Ureter (tissue), 1 donor: ENCODE measurements at regions not wholly inside any gene's neighbourhood (a gene's known extent, or its start where the extent isn't known, plus 50 kb on each side); places are given as distances from the start of the nearest gene placed in this dataset.

Source experiments
- DNase-seq: peaks from one replicate; pipeline ENCODE4 v3.0.0-alpha.2; 2020; ENCODE audit warnings: low spot score
- donor health status: DM: yes; HTN: yes; CAD: no.

DNA sequence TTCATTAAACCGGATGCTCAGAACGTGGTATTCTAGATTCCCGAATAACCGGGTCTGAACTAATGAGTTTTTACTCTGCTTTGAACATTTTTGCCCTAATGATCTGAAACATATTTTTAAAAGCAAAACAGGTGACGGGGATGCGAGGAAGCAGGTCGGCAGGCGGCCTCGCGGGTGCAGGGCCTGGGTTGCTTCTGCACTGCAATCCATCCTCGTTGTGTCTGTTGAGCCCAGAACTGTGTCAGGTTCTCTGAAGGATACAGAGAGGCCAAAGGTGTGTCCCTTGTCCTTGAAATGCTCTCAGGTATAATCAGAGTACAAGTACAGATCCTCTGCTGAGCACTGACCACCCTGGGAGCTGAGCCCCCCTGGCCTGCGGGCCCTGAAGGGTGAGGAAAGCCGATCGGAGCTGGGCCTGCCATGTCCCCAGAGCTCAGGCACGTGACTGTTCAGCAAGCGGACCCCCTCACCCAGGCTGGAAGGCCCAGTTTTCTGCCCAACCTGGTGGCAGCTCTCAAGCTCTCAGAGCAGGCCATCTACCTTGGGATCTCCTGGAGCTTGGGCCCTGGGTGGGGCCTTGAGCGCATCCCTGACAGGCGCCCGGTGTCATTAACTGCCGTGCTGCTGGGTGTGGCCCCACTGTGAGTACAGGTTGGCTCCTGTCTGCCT, 151.8 kb downstream of the OLFM1 start:
- DNase-seq: no peak

DNA sequence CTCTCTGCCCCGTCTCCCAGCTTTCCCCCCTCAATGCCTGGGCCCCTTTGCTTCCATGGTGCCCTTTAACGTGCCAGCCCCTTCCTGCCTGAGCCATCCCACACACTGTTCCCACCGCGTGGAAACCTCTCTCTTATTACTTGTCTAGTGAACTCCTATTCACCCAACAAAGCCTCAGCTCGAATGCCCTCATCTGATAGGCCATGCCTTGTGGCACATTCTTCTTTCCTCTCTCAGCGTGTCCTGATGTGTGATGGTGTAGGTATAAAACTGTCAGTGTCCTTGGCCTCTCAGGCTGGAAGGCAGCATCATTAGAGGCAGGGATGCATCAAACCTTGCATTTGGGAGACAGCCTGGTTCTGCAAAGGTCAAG, 152.3 kb downstream of the OLFM1 start:
- no peak for DNase-seq

DNA sequence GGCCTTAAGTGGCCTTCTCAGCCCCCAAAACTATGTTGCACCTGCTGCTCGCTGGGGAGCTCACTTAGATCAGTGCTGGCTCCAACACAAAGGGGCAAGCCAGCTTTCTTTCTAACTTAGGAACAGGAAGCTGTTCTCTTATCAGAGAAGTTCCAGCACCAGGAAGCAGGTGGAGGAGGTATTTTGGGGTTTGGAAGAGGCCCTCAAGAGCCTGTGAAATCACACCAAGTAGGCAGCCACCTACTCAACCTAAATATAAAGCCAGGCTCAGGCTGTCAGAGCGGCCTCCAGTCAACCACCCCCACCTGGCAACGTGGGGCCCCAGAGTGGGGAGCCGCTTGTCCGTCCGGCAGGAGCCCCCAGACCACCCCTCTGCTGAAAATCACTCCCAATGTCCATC, 152.8 kb downstream of the OLFM1 start:
- no peak for DNase-seq

DNA sequence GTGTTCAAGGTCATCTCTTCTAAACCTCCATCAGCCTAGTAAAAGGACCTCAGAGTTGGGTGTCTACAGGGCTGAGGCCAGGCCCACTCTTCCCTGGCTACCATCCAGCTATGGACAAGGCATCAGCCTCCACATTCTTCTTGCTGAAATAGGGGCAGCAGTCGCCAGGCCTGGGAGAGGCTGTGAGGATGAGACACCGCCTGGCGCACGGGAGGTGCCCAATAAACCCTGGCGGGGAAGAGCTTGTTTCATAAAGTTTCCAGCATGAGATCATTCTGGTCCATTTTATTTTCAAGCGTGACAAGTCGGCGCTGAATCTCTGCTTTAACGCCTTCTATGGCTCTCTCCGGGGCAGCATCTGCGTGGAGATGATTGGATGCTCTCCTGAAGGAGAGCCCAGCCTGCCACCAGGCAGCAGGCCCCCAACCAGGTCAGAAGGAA, 153.4 kb downstream of the OLFM1 start:
- no peak for DNase-seq

DNA sequence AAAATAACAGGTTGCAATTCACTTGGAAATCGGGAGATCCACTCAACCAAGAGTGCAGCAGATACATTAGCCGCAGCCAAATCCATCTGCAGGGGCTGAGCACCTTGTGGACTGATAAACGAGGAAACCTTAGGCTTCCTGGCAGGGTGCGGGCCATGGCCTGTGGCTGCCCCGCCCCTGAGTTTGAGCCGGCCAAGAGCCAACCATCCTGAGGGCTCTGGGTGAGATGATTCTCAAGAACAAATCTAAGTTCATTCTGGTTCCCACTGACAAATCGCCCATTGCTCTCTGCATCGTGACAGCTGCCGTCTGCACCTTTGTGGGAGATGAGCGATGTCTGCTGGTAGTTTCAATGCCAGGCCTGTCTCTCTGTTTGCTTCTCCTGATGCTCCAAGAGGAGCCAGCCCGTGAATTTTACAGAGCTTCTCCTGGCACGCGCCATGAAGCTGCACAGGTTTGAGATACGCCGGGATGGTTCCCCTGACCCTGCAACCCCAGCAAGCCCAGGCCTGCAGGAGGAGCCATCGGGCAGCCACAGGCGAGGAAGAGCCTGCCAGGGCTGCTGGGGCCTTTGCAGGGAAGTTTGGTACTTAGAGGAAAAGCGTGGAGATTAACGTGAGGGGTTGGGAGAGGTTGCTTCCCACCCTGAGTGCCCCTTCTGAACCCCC, 154.0 kb downstream of the OLFM1 start:
- DNase-seq: no peak

DNA sequence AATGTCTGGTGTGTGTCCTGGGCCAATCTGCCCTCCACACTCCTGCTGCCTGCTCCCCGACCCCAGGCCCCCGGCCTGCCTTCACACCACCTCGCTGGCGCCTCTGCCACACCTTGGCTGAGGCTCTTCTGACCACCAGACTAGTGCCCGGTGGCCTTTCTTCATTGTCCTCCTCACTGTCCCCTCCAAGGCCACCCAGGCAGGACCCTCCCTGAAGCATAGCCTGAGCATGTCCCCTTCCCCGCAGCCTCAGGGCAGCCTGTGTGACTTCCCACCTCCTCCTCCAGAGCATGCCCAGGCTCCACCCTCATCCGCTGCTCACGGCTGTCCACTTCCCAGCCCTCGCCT, 154.6 kb downstream of the OLFM1 start:
- no peak for DNase-seq

DNA sequence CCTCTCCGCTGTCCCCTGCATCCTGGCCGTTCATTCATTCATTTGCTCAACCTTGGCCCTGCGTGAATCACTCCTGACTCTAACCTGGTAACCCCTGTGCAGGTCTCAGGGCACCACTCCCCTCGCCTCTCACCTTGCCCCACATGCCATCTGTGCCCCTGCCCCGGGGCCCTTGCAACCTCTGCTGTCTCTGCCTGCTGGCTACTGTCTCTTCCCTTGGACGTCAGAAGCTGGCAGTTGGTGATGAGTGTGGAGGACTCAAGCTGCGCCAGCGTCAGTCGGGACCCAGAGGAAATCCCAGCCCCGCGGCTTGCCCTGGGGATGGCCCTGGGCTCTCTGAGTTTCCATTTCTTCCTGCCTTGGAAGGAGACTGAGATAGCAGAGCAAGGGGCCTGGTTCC, 154.9 kb downstream of the OLFM1 start:
- no peak for DNase-seq

DNA sequence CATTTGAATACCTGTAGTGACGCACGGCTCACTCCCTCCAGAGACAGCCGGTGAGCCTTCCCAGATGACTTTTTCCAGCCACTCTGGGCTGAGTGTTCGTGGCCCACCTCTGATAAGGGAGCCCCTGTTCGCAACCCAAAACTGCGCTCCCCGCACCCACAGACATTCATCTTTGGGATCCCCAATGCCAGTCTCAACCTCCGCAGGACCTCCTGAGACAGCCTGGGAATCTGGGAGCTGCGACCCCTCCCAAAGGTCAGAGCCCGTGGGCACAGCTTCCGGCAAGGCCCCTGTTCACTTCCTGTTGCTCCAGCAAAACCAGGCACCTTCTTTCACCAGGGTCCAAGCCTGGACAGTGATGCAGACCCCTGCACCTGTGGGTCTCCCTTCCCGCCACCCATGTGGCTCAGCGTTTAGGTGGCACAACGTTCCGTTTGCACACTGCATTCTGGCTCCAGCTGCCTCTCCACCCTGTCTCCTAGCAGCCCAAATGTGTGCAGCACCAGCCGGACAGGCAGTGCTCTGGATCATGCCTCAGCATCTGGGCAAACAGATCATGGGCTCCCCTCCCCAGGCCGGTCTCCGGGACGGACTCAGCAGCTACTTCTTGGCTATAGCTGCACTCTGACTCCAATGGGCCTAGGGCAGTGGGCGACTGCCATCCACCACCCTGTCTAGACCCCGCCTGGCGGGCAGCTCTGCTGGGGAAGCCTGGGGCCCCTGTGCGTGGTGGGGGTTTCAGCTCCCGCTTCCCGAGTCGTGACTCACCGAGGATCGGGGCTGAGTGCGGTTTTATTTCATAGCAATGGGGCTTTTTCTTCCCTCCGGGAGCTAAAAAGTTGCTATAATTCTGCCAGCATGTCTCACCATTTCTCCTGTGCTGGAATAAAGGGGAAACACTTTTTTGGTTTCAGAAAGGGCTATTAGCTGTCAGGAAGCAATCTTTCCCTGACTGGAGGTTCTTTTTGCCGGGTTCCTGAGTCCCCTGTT, 156.0 kb downstream of the OLFM1 start:
- no peak for DNase-seq

DNA sequence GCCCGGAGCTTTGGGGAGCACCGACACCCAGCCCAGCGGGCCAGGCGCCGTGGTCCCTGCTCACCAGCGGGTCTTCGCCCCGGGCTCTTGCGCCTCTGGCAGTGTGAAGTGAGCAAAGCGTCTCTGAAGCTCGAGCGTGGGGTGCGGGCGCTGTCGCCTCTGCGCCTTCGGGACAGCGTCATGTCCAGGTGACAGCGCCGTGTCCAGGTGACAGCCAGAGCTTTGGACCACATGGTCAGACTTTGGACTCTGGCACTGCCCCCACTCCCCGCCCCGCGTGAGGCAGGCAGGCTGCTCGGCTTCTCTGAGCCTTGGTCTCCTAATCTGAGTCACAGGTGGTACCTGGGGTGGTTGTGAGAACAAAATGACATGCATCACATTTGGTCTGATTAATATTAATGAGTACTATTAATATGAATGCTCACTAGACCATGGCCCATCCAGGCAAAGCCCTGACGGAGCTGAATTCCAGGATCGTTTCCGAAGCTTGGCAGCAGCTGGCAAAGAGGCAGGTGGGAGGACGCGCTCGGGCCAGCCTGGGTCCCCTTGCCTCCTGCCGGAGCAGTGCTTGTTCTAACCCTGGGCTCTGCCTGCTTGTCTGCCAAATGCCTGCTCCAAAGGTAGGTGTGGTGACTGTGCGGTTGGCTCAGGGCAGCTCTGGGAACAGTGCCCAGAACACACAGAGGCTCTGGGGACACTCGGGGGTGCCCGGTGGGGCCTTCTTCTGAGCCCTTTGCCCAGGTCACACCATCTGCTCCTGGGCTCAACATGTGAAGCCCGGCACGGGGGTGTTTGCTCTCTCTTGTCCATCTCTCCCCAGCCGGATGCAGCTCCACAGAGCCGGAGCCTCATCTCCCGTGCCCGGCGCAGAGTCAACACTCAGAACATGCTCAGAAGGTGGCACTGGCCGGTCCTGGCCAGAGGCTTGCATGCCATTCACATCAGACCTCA, 157.1 kb downstream of the OLFM1 start:
- no peak for DNase-seq

DNA sequence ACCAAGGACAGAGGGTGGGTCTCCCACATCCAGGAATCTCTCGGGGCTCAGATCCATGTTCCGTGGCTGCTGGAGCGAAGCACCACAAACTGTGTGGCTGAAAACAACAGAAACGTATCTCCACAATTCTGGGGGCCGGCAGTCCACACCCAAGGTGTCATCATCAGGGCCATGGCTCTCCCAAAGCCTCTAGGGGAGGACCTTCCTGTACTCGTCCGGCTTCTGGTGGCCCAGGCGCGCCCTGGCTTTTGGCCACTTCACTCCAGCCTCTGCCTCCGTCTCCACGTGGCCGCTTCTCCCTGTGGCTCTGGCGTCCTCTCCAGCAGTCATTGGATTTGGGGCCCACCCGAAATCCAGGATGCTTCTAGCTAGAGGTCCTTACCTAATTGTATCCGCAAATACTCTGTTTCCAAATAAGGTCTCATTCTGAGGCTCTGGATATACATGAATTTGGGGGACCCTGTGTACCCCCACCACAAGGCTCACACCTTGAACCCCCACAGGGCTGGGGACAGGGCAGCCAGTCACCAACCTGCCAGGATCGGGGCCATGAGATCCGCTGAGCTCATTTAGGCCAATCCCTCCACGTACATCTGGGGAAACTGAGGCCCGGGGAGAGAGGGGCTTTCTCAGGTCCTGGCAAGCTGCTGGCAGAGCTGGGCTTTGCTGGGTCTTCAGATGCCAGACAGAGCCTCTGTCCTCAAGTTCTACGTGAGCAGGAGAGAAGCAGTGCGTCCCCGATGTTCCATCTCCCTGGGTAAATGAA, 158.2 kb downstream of the OLFM1 start:
- DNase-seq: no peak

DNA sequence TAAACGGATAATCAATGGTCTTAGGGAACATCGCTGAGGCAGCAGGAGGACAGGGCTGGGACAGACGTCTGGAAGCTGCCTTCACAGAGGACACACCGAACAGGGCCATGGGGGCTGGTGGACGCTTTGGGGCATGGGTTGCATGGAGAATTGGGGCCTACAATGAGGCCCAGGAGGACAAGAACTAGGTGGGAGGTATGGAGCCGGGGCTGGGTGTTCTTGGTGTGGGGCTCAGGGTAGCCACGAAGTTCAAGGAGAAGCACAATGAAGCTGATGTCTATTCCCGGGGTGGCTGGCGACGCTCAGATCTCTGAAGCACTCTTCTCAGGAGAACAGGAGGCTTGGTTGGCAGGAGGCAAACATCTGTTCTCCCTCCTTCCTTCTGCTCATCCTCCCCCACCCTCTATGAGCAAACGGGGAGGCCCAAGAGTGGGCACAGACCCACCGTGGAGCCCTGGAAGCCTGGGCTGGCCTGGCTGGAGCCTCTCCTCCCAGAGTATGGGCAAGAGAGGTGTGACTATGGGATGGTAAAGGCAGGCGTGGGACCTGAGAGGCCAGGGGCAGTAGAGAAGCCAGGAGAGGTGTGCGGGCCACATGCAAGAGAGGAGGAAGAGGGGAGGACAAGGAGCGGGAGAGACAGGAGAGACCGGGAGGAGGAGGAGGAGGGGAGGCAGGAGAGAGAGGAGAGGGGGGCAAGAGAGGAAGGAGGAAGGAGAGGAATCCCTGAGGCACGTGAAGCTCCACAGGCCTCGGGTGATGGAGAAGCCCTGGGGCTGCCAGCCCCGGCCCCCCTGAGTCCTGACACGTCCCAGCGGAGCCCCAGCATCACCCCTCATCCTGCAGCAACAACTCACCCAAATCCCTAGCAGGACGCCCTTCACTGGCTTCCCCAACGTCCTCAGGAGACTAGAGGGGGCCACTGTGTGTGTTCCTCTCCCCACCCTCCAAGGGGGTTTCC, 159.1 kb downstream of the OLFM1 start:
- DNase-seq: no peak

DNA sequence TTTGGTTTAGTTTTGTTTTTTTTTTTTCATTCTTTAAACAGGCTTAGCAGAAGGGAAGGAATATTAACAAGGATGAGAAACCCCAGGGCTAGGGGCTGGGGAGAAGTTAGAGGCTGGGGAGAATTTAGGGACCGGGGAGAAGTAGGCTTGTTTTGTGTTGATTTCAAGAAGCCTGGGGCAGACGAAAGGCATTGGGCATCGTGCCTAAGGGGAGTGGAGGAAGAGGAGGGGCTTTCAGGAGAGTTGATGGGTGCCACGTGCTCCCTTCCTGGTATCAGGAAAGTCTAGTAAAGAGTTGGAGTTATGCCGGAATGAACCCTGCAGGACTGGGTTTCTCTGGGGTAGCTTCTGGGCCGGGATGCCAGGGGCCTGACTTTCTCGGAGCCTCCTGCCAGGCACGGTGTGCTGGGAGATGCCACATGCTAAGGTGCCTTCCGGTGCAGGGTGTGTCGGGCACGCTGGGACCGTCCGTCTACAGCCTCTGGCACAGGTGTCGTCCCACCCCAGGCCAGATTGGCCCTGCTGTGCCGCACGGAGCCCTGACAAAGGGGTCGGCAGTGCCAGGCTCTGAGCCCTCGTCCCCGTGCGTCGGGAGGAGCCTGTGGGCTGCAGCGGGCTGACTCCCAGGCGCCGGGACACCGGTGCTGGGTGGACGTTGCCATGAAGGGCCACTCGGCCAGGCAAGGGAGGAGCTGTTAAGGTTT, 159.9 kb downstream of the OLFM1 start:
- DNase-seq: no peak

DNA sequence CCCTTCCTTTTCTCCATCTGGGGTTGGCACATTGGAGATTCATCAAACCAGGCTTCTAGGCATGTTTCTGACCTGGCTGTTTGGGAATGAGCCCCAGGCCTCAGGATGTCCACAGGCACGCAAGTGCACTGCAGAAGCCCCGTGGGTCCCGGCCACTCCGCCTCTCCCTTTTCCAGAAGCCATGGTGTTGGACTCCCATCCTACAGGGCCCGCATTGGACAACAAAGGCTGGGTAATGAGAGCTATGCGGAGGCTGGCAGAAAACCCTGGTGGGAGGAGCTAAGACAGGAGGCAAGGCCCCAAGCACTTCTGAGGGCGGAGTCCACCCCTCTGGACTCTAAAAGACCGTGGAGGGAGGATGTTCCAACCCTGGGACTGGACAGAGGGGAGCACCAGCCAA, 160.6 kb downstream of the OLFM1 start:
- no peak for DNase-seq

DNA sequence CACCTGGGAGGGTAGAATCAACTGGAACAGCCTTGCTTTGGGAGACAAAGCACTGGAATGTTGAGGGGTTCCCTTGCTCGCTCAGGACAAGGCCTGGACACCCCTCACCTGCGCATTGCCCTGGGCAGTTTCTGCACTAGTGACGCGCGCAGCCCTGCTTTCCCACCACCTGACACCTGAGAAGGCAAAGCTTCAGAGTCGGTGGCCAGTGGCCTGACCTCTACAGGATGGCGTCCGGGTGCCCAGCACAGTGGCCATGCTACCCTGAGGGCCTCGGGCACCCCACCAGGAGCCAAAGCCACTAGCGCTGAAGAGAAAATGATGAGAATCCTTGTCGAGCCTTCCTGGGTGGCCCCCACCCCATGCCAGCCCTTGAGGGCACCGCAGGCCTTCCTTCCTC, 161.3 kb downstream of the OLFM1 start:
- no peak for DNase-seq

DNA sequence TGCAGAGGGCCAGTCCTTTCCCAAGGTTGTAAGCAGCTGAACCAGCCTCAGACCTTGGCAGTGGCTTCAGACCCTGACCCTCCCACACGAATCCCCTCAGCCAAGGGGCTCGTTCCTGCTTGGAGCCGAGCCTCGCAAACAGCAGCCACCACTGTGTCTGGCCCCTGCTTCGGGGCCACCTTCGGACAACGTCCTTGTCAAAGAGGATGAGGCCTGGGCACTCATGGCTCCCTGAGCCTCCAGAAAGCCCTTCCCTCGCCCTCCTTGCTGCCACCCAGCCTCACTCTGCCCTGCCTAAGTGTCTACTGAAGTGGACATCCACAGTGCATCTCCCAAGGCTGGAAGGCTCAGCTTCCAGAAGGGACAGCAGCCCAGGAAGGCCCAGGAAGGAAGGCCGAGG, 161.7 kb downstream of the OLFM1 start:
- DNase-seq: no peak

DNA sequence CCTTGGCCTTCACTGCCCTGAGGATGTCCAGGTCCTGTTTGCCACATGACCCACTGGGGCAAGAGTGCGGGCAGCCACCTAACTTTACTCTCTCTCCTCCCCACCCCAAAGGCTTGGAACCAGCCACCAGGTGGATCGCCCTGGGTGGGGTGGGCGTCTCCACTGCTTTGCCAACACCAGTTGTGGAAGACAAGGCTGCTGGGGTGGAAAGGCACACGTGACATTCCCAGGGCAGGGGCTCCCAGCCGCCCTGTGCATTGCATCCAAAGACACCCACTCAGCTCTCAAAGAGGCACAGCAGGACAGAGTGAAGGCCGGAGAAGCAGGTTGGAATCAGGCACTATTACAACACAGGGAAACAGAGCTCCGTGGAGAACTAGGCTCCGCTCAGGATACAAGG, 162.2 kb downstream of the OLFM1 start:
- DNase-seq: no peak

DNA sequence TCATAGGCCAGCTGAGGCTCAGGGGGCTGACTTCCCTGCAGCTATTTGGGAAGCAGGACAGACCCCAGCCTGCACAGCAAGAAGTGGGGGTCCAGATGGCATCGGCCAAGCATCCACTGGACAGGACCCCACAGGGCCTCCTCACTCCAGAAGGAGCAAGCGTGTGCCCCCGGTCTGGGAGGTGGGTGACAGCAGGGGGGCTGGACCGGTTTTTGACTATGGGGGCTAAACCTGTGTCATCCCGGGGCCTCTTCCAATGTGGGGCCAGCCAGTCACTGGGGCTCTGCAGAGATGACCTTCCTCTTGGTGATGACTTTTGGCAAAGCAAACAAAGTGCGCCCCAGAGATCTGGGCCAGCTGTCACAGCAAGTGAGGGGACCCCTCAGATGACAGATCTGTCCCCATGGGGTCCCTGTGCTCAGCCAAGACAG, 163.9 kb downstream of the OLFM1 start:
- DNase-seq: no peak

DNA sequence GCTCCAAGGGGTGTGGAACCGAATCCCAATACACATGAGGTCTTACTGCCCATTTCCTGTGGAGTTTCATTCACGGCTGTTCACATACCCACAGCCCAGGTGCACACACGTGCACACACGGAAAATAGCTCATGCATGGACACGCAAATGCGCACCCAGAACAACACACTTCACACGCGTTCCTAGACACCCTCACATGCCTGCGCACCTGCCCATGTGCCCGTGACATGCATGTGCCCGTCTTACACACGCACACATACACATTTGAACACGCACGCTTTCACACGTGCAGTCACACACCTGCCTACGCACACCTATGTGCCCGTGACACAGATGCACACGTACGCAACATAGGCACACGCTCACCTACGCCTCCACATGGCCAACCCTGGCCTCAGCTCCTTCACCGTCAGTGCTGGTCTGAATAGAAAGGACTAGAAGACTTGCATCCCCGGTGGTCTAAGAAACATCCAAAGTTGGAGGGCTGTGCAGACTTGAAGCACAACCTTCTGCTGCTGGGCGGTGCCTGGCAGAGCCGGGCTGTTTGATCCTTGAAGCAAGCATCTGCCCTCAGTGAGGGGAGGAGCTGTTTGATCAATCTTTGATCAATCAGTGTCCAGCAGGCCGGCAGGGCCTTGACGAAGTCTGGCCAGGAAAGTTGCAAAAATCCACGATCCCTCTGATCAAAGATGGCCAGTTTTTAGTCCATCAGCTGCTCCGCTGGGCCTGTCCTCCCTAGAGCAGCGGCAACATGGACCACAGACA, 164.7 kb downstream of the OLFM1 start:
- DNase-seq: no peak
